NCI-H1930 (cell line): ENCODE measurements at regions not wholly inside any gene's neighbourhood (a gene's known extent, or its start where the extent isn't known, plus 50 kb on each side); places are given as distances from the start of the nearest gene placed in this dataset.
A peak's percentile ranks its signal among the peaks of the same experiment; 100 is the strongest.
"Not testable (repeated sequence)": the region's sequence is repeated elsewhere in the genome, so short reads cannot be mapped to it uniquely, and the experiment has no call there.

Experiments used
- DNase-seq, 2 experiments: peaks; one replicate each; lab custom pipeline; 2025; lab: John Stamatoyannopoulos, UW

GRCh38 chr4:19520939-19521520 is 730.7 kb upstream of the SLIT2 start:
- no peak for DNase-seq

GRCh38 chr4:19514276-19515070 is 737.2 kb upstream of the SLIT2 start:
- no peak for DNase-seq

GRCh38 chr4:19512086-19512485 is 739.6 kb upstream of the SLIT2 start:
- no peak for DNase-seq

- no peak for DNase-seq
Measured at GRCh38 chr4:19510993-19511392, 740.7 kb upstream of the SLIT2 start.

- no peak for DNase-seq
Measured at GRCh38 chr4:19508442-19508841, 743.3 kb upstream of the SLIT2 start.

GRCh38 chr4:19497705-19498104 is 754.0 kb upstream of the SLIT2 start:
- no peak for DNase-seq

GRCh38 chr4:19496756-19497155 is 754.9 kb upstream of the SLIT2 start:
- DNase-seq, result no peak

- DNase-seq, result no peak
Measured at GRCh38 chr4:19494961-19495360, 756.7 kb upstream of the SLIT2 start.

GRCh38 chr4:19492606-19493005 is 759.1 kb upstream of the SLIT2 start:
- DNase-seq, result no peak

GRCh38 chr4:19486400-19486799 is 765.3 kb upstream of the SLIT2 start:
- no peak for DNase-seq

- no peak for DNase-seq
Measured at GRCh38 chr4:19478791-19479190, 772.9 kb upstream of the SLIT2 start.

GRCh38 chr4:19473569-19473968 is 778.1 kb upstream of the SLIT2 start:
- DNase-seq, result no peak

GRCh38 chr4:19472666-19473065 is 779.0 kb upstream of the SLIT2 start:
- no peak for DNase-seq

GRCh38 chr4:19470001-19470400 is 781.7 kb upstream of the SLIT2 start:
- DNase-seq, result not testable (repeated sequence)

GRCh38 chr4:19462117-19462516 is 789.6 kb upstream of the SLIT2 start:
- DNase-seq, result no peak

GRCh38 chr4:19455850-19456602 is 795.7 kb upstream of the SLIT2 start:
- peak; percentile 2 to 27 for DNase-seq

GRCh38 chr4:19455196-19455595 is 796.5 kb upstream of the SLIT2 start:
- peak in 1 of 2 experiments; percentile 19 for DNase-seq

GRCh38 chr4:19438233-19438632 is 813.5 kb upstream of the SLIT2 start:
- DNase-seq, result no peak

- DNase-seq, result no peak
Measured at GRCh38 chr4:19437008-19437407, 814.7 kb upstream of the SLIT2 start.

GRCh38 chr4:19429684-19430083 is 822.0 kb upstream of the SLIT2 start:
- DNase-seq, result no peak

GRCh38 chr4:19425146-19425545 is 826.6 kb upstream of the SLIT2 start:
- DNase-seq, result no peak

- no peak for DNase-seq
Measured at GRCh38 chr4:19417256-19417655, 834.4 kb upstream of the SLIT2 start.

- DNase-seq, result no peak
Measured at GRCh38 chr4:19416146-19416545, 835.6 kb upstream of the SLIT2 start.
